Memory B cell (primary cell): ENCODE measurements at regions not wholly inside any gene's neighbourhood (a gene's known extent, or its start where the extent isn't known, plus 50 kb on each side); places are given as distances from the start of the nearest gene placed in this dataset.

Experiments used
- ATAC-seq: fragments of 150-1000 bp; cut with Tn5 transposase; 2 replicates; pipeline ENCODE4 v1.10.0; 2021; ENCODE audit warnings: low read depth, mild to moderate bottlenecking, moderate library complexity
- DNase-seq, 2 donors: peaks; one replicate each; pipeline ENCODE4 v3.0.0; 2022; ENCODE audit warnings: low spot score in 2 of 2
- H3K27ac Mint-ChIP-seq: one replicate; pipeline ENCODE4 v1.8.0; 2022; ENCODE audit warnings: mild to moderate bottlenecking, moderate library complexity, mixed read lengths
- H3K27me3 Mint-ChIP-seq: one replicate; pipeline ENCODE4 v1.8.0; 2022; ENCODE audit warnings: mixed read lengths
- H3K36me3 Mint-ChIP-seq: one replicate; pipeline ENCODE4 v1.8.0; 2022; ENCODE audit warnings: mild to moderate bottlenecking, mixed read lengths
- H3K4me1 Mint-ChIP-seq: one replicate; pipeline ENCODE4 v1.8.0; 2022; ENCODE audit warnings: mixed read lengths
- H3K4me3 Mint-ChIP-seq: one replicate; pipeline ENCODE4 v1.8.0; 2022; ENCODE audit warnings: mild to moderate bottlenecking, moderate library complexity, mixed read lengths
- H3K9me3 Mint-ChIP-seq: one replicate; pipeline ENCODE4 v1.8.0; 2022; ENCODE audit warnings: mixed read lengths

DNA sequence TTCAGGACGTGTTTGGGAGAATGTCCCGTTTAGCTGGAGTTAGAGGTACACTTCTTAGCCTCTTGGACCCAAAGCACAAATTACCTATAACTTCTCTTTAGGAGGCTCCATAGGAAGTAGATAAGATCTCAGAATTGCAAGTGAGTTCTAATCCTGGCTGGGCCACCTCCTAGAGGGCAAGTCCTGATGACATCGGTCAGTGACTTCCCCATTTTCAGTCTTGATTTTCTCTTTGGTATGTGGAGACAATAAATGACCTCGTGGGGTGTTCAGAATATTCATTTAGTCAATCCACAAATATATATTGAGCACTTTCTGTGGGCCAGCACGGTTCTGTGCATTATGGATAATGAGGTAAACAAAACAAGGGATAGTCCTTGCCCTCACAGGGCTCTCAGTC is 208.6 kb downstream of the CWF19L2 start:
- ATAC-seq = no peak
- DNase-seq = no peak

DNA sequence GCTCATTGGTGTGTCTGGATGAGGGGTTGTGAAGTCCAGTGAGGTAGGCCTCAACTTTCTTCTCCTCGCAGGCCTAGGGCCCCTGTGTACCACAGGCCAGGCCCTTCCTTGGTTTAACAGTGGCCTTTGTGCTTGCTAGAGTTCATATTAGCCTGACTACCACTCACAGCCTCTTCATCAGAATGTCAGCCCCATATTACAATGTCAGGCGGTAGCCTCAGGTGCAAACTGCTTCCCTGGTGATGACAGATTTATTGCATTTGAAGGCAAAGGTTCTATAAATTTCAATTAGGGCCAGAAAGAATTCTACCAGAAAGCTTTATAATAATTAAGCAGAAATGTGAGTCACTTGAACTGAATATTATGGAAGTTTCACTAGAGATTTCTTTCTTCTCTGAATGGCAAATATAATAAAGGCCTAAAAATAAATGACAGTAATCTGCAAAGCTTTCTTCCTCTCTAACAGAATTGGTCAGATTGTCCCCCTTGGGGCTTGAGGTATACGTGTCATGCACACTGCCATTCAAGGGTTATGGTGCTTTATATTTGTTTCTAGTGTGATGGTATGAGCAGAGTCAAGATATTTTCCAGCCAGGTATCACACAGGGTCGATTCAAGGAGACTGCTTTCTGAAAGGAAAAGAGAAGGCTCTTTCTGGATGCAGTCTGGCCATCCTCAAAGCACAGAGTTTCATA is 210.3 kb downstream of the CWF19L2 start:
- DNase-seq = no peak
- Mint-ChIP-seq H3K27ac (no peak overlapping the region), H3K4me1 (no peaks in the 10 kb centered on the region), H3K27me3 (no peaks in the 10 kb centered on the region), H3K36me3 (no peaks in the 10 kb centered on the region), H3K9me3 (no peaks in the 10 kb centered on the region), H3K4me3 (no peak overlapping the region)
- ATAC-seq = no peak

More for the DNA sequence above, 208.6 kb downstream of the CWF19L2 start:
- H3K36me3 Mint-ChIP-seq = no peaks in the 10 kb centered on the region
- H3K27ac Mint-ChIP-seq = no peak overlapping the region
- no peak overlapping the region for H3K4me3 Mint-ChIP-seq
- no peaks in the 10 kb centered on the region for H3K9me3 Mint-ChIP-seq
- peaks cover 3% of the 10 kb centered on the region for H3K4me1 Mint-ChIP-seq
- peaks cover 2% of the 10 kb centered on the region for H3K27me3 Mint-ChIP-seq

DNA sequence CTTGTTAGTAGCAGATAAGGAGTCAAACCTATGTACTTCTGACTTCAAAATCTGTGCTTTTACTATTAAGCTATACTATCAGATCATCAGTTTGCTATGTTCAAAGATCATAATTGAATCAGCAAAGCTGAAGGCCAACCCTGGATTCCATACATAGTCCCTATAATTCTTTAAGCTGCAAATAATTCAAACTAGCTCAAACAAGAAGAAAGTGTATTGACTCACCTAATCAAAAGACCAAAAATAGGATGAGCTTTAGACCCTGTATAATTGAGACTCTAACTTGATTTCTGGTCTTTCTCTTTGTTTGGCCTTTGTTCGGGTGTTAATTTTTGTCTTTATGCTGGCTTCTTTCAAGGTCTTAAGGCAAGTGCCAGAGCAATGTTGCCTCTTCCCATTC is 213.7 kb downstream of the CWF19L2 start:
- Mint-ChIP-seq H3K4me1 (no peaks in the 10 kb centered on the region), H3K36me3 (no peaks in the 10 kb centered on the region), H3K4me3 (no peak overlapping the region), H3K27me3 (peaks cover 6% of the 10 kb centered on the region), H3K9me3 (no peaks in the 10 kb centered on the region), H3K27ac (no peak overlapping the region)
- ATAC-seq (no peak), DNase-seq (no peak)

DNA sequence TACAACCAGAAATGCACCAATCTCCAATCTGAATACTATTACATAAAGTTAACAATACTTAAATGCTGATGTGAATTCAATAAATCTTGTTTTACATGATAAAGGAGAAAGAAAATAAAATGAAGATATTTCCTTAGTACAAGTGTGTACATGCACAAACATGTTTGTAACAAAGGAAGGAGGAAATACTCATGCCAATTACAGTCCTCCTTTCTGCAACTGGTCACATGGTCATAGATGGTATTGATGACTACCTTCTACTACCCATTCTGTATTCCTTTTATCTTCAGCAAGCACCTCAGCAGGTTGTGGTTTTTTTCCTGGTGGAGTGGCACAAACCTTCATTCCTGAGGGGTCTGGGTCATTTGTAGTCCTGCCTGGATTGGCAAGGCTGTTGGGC is 214.2 kb upstream of the GUCY1A2 start:
- peaks cover 5% of the 10 kb centered on the region for H3K9me3 Mint-ChIP-seq
- no peak overlapping the region for H3K27ac Mint-ChIP-seq
- no peaks in the 10 kb centered on the region for H3K27me3 Mint-ChIP-seq
- no peak for DNase-seq
- H3K4me3 Mint-ChIP-seq = no peak overlapping the region
- no peaks in the 10 kb centered on the region for H3K36me3 Mint-ChIP-seq
- H3K4me1 Mint-ChIP-seq = no peaks in the 10 kb centered on the region
- ATAC-seq = no peak

DNA sequence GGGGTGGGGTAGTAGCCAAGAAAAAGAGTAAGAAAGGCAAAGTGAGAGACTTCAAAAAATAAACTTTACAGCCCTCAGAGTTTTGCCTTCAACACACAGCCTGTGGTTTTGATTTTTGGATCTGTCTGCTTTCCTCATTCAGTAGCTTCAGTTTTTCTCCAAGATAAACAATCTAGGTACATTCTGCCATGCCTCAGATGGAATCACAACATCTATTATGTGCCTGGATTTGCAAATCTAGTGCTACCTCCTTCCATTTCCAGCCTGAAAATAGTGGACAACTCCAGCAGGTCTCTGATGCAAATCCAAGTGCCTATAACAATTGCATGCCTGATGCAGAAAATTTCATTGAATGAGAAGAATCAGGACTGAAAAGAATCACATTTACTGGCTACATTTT is 206.6 kb upstream of the GUCY1A2 start:
- ATAC-seq (no peak), DNase-seq (no peak)
- Mint-ChIP-seq H3K9me3 (peaks cover 1% of the 10 kb centered on the region), H3K4me1 (no peaks in the 10 kb centered on the region), H3K27me3 (no peaks in the 10 kb centered on the region), H3K4me3 (no peak overlapping the region), H3K27ac (no peak overlapping the region), H3K36me3 (no peaks in the 10 kb centered on the region)

DNA sequence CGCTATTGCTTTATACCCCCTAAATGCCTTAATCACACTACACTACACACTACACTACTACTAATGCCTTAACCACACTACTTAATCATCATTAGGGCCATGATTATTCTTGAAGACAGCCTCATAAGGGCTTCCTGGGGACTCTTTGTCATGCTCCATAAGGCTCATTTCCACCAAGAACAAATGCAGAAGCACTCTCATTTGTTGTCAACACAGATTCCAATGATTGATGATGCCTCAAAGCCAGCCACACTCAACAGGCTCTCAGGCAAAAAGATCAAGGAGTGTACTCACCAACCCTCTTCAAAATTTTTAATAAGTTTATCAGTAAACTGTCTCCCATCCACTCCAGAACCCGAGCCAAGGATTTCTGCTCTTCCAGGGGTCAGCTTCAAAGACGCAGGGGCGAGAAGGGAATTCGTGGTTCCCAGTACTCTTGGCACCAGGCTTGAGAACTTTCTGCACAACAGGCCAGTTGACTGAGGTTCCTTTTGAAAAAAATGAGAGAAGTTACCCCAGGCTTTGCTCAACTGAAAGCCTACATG is 204.7 kb upstream of the GUCY1A2 start:
- ATAC-seq (no peak), DNase-seq (no peak)
- Mint-ChIP-seq H3K27ac (no peak overlapping the region), H3K4me1 (no peaks in the 10 kb centered on the region), H3K9me3 (no peaks in the 10 kb centered on the region), H3K36me3 (no peaks in the 10 kb centered on the region), H3K4me3 (no peak overlapping the region), H3K27me3 (no peaks in the 10 kb centered on the region)

DNA sequence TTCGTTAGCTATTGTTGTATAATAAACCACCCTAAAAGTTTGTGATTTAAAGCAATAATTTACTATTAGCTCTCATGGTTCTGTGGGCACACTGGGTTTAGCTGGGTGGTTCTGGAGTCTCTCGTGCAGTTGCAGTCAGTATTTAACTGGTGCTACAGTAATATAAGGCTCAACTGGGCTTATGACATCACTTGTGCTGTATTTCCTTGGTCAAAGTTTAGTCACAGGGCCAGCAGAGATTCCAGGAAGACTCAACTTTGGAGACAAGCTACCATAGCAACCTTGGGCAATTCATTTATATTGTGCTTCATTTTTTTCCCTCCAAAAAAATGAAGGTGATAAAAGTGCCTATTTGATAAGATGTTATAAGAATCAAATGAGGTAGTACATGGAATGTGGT is 204.2 kb upstream of the GUCY1A2 start:
- no peak overlapping the region for H3K27ac Mint-ChIP-seq
- DNase-seq = no peak
- no peaks in the 10 kb centered on the region for H3K4me1 Mint-ChIP-seq
- no peaks in the 10 kb centered on the region for H3K36me3 Mint-ChIP-seq
- no peak for ATAC-seq
- no peak overlapping the region for H3K4me3 Mint-ChIP-seq
- no peaks in the 10 kb centered on the region for H3K9me3 Mint-ChIP-seq
- no peaks in the 10 kb centered on the region for H3K27me3 Mint-ChIP-seq

DNA sequence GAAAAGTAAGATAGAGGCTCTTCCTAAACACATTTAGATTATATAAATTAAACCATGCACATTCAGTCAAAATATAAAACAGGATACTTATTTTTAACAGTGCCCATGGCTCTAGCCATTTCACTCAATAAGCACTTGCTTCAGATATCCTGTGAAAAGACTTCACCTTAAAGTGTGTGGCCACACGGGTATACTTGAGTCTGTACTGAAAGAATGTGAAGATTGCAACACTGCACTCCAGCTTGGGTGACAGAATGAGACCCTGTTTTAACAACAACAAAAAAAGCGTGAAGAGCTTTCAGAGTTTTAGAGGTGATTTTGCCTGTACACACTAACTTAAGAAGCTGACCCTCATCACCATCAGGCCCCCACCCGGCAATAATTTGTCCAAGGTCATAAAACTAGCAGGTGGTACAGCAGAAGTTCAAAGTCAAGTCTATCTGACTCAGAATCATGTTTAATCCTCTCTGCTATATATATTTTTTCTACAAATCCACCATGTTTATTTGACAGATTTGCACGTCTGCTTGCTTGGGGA is 203.5 kb upstream of the GUCY1A2 start:
- H3K9me3 Mint-ChIP-seq = no peaks in the 10 kb centered on the region

DNA sequence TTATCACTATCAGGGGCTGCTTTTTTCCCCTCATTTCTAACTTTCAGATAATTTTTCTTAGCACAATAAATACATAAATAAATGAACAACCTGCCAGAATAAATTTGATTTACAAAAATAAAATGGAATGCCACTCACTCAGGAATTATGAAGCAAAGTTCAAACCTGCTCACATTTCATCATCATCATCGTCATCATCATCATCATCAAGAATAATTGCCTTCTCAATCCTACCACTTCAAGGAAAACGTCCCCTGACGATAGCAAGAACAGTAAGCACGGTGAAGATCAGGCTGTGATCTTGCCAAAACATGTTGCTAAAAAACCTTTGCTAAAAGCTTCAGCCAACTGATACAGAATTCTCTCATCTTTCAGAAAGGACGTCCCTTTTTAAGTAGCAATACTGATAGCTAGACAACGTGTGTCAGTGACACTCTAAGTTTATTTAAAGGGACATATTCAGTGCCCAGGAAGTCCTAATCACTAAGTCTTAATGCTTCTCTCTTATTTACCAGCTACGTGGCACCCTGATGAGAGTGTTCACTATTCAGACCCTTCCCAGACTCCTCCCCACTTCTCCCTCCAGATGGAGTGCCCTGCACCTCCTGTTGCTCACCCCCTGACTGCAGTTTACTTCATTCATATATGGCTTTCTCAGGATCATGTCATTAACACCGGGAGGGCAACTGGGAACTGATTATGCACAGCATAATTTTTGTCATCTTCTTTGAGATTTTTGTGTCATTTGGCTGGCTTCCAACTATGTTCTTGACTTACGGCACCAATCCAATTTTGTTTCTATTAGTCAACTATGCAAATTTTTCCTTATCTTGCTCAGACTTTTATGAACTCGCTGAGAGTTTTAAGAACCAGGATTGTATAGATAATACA is 200.1 kb upstream of the GUCY1A2 start:
- Mint-ChIP-seq H3K4me1 (no peaks in the 10 kb centered on the region), H3K4me3 (no peak overlapping the region), H3K9me3 (no peaks in the 10 kb centered on the region), H3K36me3 (no peaks in the 10 kb centered on the region), H3K27ac (no peak overlapping the region), H3K27me3 (no peaks in the 10 kb centered on the region)
- DNase-seq (no peak), ATAC-seq (no peak)

More for the DNA sequence above, 203.5 kb upstream of the GUCY1A2 start:
- ATAC-seq = no peak
- H3K27me3 Mint-ChIP-seq = no peaks in the 10 kb centered on the region
- DNase-seq = no peak
- no peaks in the 10 kb centered on the region for H3K36me3 Mint-ChIP-seq
- no peak overlapping the region for H3K4me3 Mint-ChIP-seq
- no peak overlapping the region for H3K27ac Mint-ChIP-seq
- no peaks in the 10 kb centered on the region for H3K4me1 Mint-ChIP-seq

DNA sequence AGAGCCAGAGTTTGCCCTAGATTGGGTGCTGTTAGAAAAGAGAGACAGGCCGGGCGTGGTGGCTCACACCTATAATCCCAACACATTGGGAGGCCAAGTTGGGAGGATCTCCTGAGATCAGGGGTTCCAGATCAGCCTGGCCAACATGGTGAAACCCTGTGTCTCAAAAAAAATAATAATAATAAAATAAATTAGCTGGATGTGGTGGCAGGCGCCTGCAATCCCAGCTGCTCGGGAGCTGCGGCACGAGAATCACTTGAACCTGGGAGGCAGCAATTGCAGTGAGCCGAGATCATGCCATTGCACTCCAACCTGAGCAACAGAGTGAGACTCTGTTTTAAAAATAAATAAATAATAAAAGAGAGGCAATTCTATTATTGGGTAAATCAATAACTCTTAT is 199.2 kb upstream of the GUCY1A2 start:
- Mint-ChIP-seq H3K27me3 (no peaks in the 10 kb centered on the region), H3K36me3 (no peaks in the 10 kb centered on the region), H3K4me1 (no peaks in the 10 kb centered on the region), H3K9me3 (no peaks in the 10 kb centered on the region), H3K27ac (no peak overlapping the region), H3K4me3 (no peak overlapping the region)
- DNase-seq = no peak
- no peak for ATAC-seq

DNA sequence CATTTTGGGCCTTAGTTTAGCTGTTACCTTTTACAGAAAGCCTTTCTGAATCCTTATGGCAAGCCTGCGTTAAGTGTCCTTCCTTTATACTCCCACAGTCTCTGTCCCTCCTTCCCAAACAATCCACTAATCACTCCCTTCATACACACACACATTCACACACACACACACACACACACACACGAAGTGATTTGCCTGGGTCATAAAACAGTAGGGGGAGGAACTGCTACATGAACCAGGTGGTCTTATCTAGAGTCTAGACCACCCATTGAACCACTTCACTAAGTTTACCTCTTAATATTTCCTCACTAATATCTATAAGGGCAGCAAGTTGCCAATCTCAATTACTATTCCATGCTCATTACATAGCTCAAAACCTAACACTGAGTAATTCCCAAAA is 196.7 kb upstream of the GUCY1A2 start:
- Mint-ChIP-seq H3K36me3 (no peaks in the 10 kb centered on the region), H3K9me3 (peaks cover 2% of the 10 kb centered on the region), H3K4me3 (no peak overlapping the region), H3K4me1 (no peaks in the 10 kb centered on the region), H3K27ac (no peak overlapping the region), H3K27me3 (no peaks in the 10 kb centered on the region)
- no peak for DNase-seq
- ATAC-seq = no peak

DNA sequence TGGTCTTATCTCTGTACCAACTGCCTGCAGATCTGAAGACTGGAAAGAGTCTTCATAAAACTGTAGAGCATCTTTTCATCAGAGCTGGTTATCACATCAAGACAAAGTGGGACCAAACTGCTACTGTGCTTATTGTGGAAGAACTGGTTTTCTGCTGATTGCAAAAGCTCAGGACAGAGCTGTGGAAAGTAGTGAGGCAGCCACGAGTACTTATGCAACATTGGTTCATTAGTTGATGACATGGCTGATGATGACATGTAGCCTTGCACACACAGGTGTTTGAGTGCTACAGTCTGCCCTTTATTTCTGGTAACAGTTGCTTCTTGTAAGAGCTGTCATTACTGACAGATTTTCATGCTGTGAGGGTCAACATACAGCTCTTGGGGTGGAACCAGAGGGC is 185.4 kb upstream of the GUCY1A2 start:
- H3K36me3 Mint-ChIP-seq = no peaks in the 10 kb centered on the region
- no peaks in the 10 kb centered on the region for H3K4me1 Mint-ChIP-seq
- no peak overlapping the region for H3K4me3 Mint-ChIP-seq
- DNase-seq = no peak
- H3K27ac Mint-ChIP-seq = no peak overlapping the region
- peaks cover 8% of the 10 kb centered on the region for H3K9me3 Mint-ChIP-seq
- no peak for ATAC-seq
- H3K27me3 Mint-ChIP-seq = no peaks in the 10 kb centered on the region

DNA sequence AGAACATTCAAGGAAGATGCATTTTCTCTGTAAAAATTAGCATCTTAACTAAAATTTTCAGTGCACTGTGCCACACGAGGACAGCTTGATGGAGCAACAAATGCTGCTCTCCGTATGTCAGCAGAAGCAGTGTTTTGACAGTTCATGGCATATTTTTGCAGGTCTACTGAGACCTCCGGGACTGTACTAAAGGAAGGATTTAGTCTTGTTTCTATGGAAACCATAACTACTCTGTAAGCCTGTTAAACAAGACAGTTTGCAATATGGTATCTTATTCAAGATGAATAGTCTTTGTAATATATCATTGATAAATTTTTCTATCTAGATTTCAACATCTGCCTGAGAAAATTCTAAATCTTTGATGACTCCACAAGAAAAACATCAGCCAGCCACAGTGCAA is 184.0 kb upstream of the GUCY1A2 start:
- DNase-seq (no peak), ATAC-seq (no peak)
- no peaks in the 10 kb centered on the region for H3K36me3 Mint-ChIP-seq
- H3K9me3 Mint-ChIP-seq = peaks cover 9% of the 10 kb centered on the region
- H3K27ac Mint-ChIP-seq = no peak overlapping the region
- no peaks in the 10 kb centered on the region for H3K4me1 Mint-ChIP-seq
- no peaks in the 10 kb centered on the region for H3K27me3 Mint-ChIP-seq
- no peak overlapping the region for H3K4me3 Mint-ChIP-seq

DNA sequence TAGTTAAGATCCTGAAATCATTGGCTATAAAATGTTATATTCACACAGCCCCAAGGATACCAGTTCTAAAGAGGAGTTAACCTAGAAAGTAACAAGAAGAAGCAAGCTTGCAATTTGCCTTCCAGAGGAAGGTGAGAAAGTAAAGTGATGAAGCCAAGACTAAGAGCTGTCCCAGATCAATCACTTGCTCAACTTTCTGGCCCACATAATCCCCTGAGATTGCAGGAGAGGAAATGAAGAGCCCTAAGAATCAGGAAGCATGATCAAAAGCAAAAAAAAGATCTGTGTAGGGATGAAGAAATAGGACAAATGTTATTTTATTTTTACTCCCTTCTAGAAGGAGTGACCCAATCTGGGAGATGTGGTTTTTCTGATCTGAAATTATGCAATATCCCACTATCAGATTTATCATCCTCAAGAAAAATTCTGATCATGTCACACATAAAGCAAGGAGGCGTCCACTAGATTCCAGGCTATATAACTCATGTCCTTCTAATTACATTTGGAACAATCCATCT is 180.3 kb upstream of the GUCY1A2 start:
- no peak for DNase-seq
- no peaks in the 10 kb centered on the region for H3K36me3 Mint-ChIP-seq
- H3K4me3 Mint-ChIP-seq = no peak overlapping the region
- H3K27ac Mint-ChIP-seq = no peak overlapping the region
- H3K4me1 Mint-ChIP-seq = no peaks in the 10 kb centered on the region
- no peaks in the 10 kb centered on the region for H3K27me3 Mint-ChIP-seq
- H3K9me3 Mint-ChIP-seq = peaks cover 1% of the 10 kb centered on the region
- ATAC-seq = no peak
